HG03439 (cell line): ENCODE measurements at regions not wholly inside any gene's neighbourhood (a gene's known extent, or its start where the extent isn't known, plus 50 kb on each side); places are given as distances from the start of the nearest gene placed in this dataset.
"Not testable (repeated sequence)": the region's sequence is repeated elsewhere in the genome, so short reads cannot be mapped to it uniquely, and the experiment has no call there.

Experiments
- ATAC-seq: cut with Tn5 transposase; IDR thresholded peaks from one replicate; pipeline ENCODE4 v1.9.1; 2021; ENCODE audit warnings: mild to moderate bottlenecking, moderate library complexity; ENCODE audit not compliant: unreplicated experiment

DNA sequence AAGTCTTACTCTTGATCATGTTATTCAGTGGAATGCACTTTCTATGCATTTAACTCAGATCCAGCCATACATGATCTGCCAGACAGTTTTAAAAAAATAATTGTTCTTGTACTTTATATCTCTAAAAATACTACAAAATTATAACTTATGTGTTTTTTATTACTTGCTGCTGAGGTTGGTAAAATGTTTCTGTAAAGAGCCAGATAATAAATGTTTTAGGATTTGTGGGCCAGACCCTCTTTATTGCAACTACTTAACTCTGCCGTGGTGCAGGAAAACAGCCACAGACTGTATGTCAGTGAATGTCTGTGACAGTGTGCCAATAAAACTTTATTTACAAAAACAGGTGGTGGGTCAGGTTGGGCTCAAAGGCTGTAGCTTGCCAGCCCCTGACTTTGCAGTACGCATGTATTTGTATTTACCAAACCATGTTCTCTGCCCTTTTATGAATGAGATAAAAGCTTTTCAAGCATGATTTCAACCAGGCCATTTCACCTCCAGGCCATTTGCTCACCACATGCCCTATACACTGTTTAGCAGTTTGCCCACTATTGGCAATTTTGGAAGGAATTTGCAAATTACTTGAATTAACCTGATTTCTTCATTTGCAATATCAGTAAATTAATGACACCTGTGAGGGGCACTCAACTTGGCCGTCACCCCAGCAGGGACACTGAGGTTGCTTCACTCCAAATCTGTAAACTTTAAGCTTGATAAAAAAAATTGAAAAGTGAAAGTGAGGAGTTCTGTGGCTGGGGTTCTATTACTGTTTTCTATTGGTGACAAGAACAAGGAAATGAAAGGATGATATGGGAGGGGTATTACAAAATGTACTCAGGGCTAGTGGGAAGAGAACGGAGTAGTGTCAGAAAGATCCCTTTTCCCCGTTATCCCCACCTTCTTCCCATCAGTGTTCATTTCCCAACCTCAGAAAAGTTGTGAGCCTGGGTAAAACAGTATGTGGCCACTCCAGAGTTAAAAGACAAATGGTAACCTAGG is 133.4 kb downstream of the CEBPB start:
- no peak for ATAC-seq

DNA sequence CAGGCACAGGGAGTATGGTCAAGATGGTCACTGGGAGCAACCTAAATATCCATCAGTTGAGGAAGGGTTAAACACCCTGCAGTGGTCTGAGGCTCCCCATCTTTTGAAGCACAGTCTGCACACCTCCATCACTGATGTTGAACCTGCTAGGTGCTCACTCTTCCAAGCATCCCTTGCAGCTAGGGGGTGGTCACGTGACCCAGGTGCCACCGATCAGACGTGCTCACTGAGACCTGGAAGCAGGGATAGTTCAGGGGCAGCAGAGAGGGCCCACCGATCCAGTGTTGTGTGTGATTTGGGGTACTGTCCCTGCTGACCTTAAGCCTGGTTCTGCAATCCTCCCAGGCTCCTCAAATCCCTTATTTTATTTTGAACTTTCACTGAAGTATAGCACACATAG is 134.6 kb downstream of the CEBPB start:
- no peak for ATAC-seq

DNA sequence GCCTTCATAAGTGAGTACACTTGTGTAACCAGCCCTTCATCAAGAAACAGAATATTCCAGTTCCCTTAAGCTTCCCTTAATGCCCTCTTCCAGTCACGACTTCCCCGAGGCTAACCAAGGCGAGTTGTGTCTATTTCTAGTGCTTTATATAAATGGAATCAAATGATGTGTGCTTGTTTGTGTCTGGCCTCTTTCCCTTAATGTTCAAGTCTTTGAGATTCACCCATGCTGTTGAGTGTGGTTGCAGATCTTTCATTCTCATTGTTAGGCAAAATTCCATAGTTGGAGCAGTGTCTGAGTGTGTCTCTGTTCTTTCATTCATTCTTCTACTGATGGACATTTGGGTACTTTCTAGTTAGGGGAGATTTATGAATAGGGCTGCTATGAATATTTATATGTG is 135.0 kb downstream of the CEBPB start:
- no peak for ATAC-seq

DNA sequence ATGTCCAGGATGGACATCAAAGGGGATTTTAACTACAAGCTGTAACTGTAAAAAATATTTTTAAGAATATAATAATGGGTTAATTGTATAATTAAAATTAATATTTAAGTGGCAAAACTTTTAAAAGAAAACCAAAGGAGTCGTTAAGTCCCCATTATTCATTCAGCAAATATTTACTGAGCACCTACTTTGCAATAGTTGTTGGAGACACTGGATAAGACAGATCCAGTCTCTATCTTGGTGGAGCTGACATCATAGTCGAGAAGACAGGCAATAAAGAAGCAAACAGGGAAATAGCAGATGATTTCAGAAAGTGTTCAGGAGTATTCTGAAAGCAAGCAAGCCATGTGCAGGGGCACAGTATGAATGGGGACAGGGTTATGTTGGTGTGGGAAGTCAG is 137.0 kb downstream of the CEBPB start:
- no peak for ATAC-seq

DNA sequence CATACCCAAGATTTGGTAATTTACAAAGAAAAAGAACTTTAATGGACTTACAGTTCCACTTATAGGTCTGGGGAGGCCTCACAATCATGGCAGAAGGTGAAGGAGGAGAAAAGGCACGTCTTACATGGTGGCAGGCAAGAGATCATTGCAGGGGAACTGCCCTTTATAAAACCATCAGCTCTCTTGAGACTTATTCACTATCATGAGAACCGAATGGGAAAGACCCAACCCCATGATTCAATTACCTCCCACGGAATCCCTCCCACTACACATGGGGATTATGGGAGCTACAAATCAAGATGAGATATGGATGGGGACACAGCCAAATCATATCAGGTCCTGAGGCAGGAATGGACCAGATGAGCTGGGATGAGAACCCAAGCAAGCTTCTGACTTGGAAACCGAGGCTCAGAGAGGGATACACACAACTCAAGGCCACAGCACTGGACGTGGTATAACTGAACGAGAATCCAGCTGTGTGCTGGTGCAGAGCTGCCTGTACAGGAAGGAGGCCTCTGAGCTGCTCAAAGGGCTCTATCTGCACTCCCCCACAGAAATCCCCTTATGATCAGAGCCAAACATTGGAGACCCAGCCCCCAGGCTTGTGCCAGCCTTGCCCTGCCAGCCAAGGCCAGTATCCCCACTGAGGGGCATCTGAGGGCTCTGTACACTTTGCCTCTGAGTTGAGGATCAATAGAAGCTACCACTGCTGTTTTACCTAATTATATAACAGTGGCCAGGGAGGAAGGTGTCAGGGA is 137.8 kb downstream of the CEBPB start:
- no peak for ATAC-seq

- no peak for ATAC-seq
Measured at GRCh38 chr20:50328996-50329898, 138.6 kb downstream of the CEBPB start.

DNA sequence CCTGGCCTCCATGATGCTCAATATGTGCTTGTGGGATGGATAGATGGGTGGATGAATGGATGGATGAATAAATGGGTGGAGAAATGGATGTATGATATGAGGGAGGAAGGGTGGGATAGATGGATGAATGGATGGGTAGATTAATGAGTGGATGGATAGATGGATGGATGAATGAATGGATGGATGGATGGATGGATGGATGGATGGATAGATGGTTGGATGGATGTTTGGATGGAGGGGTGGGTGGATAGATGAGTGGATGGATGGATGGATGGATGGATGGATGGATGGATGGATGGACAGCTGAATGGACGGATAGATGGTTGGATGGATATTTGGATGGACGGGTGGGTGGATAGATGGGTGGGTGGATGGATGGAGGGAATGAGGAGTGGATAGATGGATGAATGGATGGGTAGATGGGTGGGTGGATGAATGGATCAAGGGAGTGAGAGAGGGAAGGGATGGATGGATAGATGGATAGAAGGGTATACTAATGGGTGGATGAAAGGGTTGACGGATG is 139.4 kb downstream of the CEBPB start:
- no peak for ATAC-seq

DNA sequence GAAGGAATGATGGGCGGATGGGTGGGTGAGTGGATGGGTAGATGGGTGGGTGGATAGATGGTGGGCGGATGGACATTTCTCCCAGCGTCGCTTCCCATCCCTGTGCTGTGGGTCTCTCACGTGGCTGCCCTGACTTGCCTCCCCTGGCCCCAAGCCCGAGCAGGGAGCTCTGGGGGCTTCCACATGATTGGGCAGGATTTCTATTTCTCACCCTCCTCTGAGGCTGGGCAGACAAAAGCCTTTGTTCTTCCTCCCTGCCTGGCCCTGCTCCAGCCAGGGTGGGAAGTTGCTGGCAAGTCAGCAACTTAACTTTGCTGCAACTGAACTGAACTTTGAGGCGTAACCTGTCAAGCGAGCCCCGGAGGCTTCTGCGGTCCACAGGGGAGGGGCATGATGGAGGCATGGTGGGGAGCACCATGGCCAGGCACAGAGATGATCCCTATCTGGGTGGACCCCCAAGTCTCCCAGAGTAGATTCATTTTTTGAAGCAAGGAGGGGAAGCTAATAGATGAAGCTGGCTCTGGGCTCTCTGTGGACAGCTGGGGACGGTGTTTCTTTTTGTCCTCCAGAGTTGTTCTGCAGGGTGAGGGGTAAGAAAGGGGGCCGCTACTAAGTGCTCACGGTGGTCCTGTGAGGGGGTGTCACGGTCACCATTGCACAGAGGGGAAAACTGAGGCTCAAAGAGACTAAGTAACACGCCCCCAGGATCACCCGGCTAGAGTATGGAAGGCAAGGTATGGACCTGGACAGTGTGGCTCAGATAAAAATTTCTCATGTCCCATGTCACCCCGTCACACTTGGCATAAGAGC is 140.1 kb downstream of the CEBPB start:
- no peak for ATAC-seq

GRCh38 chr20:50331469-50332363 is 141.1 kb downstream of the CEBPB start:
- no peak for ATAC-seq

GRCh38 chr20:50332491-50332980 is 141.9 kb downstream of the CEBPB start:
- ATAC-seq = no peak

- ATAC-seq = no peak
Measured at GRCh38 chr20:50333131-50333670, 142.6 kb downstream of the CEBPB start.

DNA sequence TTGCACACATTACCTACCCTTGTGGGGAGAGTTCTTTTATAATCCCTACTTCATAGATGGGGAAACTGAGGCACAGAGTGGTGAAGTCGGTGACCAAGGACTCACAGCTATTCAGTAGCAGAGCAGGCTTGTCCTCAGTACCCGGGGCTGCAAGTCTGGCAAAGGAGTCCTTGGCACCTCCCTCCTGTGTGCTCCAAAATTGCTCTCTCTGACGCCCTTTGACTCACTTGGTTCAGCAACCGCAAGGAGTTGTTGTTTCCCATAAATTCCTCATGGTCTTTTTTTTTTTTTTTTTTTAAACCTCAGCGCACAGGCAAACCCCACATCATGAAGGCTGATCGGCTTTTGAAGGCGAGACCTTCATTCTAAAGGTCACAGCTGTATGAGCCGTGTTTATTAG is 143.2 kb downstream of the CEBPB start:
- ATAC-seq = no peak

- ATAC-seq = not testable (repeated sequence)
Measured at GRCh38 chr20:50334512-50334911, 143.9 kb downstream of the CEBPB start.

DNA sequence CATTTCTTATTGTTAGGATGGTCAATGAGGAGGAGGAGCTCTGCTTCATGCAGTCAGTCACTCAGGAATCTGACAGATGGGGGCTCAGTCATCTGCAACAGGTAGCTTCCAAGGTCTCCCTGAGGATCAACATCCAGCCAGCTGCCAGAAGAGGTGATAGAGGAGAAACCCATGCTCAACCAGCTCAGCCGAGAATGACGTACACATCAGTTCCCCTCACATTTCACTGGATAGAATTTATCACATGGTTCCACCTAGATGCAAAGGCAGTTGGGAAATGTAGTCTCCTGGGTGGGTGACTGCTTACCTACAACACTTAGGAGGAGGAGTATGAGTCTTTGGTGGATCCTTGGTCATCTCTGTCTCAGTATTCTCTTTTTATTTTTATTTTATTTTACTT is 144.5 kb downstream of the CEBPB start:
- ATAC-seq = no peak

DNA sequence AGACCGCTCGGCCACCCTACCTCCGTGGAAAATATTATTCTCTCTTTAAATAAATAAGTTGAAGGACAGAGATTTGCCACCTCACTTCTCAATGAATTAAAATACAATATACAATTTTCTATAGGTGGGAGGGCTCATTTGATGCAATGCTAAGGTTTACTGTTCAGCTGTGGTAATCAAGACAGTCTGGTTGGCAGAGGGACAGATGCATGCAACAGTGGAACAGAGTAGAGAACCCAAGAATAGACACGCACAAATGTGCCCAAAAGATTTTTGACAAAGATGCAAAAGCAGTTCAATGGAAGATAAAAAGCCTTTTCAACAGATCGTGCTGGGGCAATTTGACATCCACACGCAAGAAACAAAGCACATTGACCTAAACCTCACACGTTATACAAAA is 145.2 kb downstream of the CEBPB start:
- ATAC-seq = no peak

DNA sequence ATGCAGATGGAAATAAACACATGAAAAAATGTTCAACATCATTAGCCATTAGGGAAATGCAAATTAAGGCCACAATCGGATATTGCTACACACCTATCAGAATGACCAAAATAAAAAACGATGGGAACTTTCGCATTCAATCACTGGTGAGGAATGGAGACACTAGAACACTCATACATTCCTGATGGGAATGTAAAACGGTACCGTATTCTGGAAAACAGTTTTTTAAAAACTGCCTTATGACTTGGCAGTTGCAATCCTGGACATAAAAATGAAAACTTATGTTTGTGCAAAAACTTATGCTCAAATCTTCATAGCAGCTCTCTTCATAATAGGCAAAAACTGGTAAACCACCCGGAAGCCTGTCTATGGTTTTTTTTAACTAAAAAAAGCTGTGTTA is 146.0 kb downstream of the CEBPB start:
- no peak for ATAC-seq

GRCh38 chr20:50337521-50338466 is 147.2 kb downstream of the CEBPB start:
- no peak for ATAC-seq
